KMS-11 (cell line): ENCODE measurements at regions not wholly inside any gene's neighbourhood (a gene's known extent, or its start where the extent isn't known, plus 50 kb on each side); places are given as distances from the start of the nearest gene placed in this dataset.

Experiments used
- H2AFZ ChIP-seq: fragments of 200-600 bp; sonication (generic); 2 replicates; pipeline ENCODE4 v1.6.1; 2016; ENCODE audit warnings: antibody characterized with exemption, mixed run types, low read depth
- H3K27ac ChIP-seq: fragments of 200-600 bp; sonication (generic); 2 replicates; pipeline ENCODE4 v1.6.1; 2016; ENCODE audit warnings: mild to moderate bottlenecking, mixed run types
- H3K27me3 ChIP-seq: fragments of 200-600 bp; sonication (generic); 2 replicates; pipeline ENCODE4 v1.6.1; 2017; ENCODE audit warnings: mild to moderate bottlenecking, low read depth, mixed run types, moderate library complexity; ENCODE audit not compliant: insufficient read depth
- H3K36me3 ChIP-seq: fragments of 200-600 bp; sonication (generic); 2 replicates; pipeline ENCODE4 v1.6.1; 2017; ENCODE audit warnings: mild to moderate bottlenecking, mixed run types; ENCODE audit not compliant: insufficient read depth
- H3K4me1 ChIP-seq: fragments of 200-600 bp; sonication (generic); 2 replicates; pipeline ENCODE4 v1.6.1; 2016; ENCODE audit warnings: mild to moderate bottlenecking, low read depth, mixed run types; ENCODE audit not compliant: poor library complexity, severe bottlenecking
- H3K4me2 ChIP-seq: fragments of 200-600 bp; sonication (generic); 2 replicates; pipeline ENCODE4 v1.7.0; 2016; ENCODE audit warnings: mild to moderate bottlenecking, mixed run types
- H3K4me3 ChIP-seq: fragments of 200-600 bp; sonication (generic); IDR thresholded peaks from 2 replicates; pipeline ENCODE4 v1.6.1; 2017; ENCODE audit warnings: low read depth, low read length, mixed read lengths; ENCODE audit not compliant: insufficient read depth
- H3K79me2 ChIP-seq: fragments of 200-600 bp; sonication (generic); 2 replicates; pipeline ENCODE4 v1.6.1; 2016; ENCODE audit warnings: low read depth, mixed run types; ENCODE audit not compliant: insufficient read depth
- H3K9ac ChIP-seq: fragments of 200-600 bp; sonication (generic); 2 replicates; pipeline ENCODE4 v1.6.1; 2016; ENCODE audit warnings: mild to moderate bottlenecking, mixed run types
- H4K20me1 ChIP-seq: fragments of 200-600 bp; sonication (generic); 2 replicates; pipeline ENCODE4 v1.6.1; 2016; ENCODE audit warnings: mild to moderate bottlenecking, mixed run types; ENCODE audit not compliant: insufficient read depth
- TF ChIP-seq, protein P1 (sequence below): fragments of 200-600 bp; sonication (generic); conservative IDR thresholded peaks from 2 replicates; pipeline ENCODE4 v1.6.1; 2017; ENCODE audit warnings: low read depth, mild to moderate bottlenecking, antibody characterized with exemption, low read length, moderate library complexity, mixed read lengths

DNA sequence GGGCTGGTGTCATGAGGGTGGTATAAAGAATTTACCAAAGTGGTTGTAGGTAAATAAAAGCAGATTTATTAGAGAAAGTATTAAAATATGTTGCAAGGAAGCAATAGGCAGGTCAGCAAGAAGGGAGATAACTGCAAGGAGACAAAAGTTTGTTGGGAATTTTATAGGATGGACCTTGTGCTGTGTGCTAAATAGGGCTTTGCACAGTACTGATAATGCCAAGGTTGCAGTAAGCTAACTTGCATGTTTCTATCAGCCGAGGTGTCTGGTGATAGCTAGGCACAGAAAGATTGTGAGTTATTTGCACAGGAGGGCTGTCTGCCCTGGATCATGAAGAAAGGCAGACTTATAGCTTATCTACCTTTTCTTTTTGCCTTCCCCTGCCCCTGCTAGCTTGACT lies 102.5 kb upstream of the SPRED1 start:
- H3K4me3 ChIP-seq, result no peak overlapping the region

DNA sequence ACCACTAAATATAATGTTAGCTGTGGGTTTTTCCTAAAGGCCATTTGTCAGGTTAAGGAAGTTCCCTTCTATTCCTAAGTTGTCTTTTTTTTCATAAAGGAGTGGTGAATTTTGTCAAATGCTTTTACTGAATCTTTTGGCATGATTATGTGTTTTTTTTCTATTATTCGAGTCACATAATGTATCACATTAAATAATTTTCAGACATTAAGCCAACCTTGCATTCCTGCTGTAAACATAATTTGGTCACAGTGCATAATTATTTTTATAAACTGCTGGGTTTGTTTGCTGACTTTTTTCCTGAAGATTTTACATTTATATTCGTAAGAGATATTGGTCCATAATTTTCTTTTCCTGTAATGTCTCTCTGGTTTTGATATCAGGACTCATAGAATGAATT lies 101.8 kb upstream of the SPRED1 start:
- H3K27me3 ChIP-seq, result no peaks in the 10 kb centered on the region
- no peaks in the 10 kb centered on the region for H3K79me2 ChIP-seq
- no peak overlapping the region for H3K27ac ChIP-seq
- no peak overlapping the region for H3K4me2 ChIP-seq
- H3K9ac ChIP-seq, result no peak overlapping the region
- peaks cover 30% of the 10 kb centered on the region for H3K4me1 ChIP-seq
- H3K4me3 ChIP-seq, result no peak overlapping the region
- H4K20me1 ChIP-seq, result no peaks in the 10 kb centered on the region
- H3K36me3 ChIP-seq, result no peaks in the 10 kb centered on the region
- H2AFZ ChIP-seq, result no peak overlapping the region
- TF ChIP-seq, protein P1, sequence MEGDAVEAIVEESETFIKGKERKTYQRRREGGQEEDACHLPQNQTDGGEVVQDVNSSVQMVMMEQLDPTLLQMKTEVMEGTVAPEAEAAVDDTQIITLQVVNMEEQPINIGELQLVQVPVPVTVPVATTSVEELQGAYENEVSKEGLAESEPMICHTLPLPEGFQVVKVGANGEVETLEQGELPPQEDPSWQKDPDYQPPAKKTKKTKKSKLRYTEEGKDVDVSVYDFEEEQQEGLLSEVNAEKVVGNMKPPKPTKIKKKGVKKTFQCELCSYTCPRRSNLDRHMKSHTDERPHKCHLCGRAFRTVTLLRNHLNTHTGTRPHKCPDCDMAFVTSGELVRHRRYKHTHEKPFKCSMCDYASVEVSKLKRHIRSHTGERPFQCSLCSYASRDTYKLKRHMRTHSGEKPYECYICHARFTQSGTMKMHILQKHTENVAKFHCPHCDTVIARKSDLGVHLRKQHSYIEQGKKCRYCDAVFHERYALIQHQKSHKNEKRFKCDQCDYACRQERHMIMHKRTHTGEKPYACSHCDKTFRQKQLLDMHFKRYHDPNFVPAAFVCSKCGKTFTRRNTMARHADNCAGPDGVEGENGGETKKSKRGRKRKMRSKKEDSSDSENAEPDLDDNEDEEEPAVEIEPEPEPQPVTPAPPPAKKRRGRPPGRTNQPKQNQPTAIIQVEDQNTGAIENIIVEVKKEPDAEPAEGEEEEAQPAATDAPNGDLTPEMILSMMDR, result no peak

More for the DNA sequence above, 102.5 kb upstream of the SPRED1 start:
- Histone ChIP-seq H2AFZ (no peak overlapping the region), H3K4me1 (peaks cover 30% of the 10 kb centered on the region), H3K36me3 (no peaks in the 10 kb centered on the region), H3K4me2 (0 out of 2 replicates have a peak overlapping the region, but pooled peaks have one; percentile 52), H3K27ac (no peak overlapping the region), H3K9ac (no peak overlapping the region), H3K79me2 (no peaks in the 10 kb centered on the region), H4K20me1 (no peaks in the 10 kb centered on the region), H3K27me3 (no peaks in the 10 kb centered on the region)
- TF ChIP-seq, protein P1, result no peak

DNA sequence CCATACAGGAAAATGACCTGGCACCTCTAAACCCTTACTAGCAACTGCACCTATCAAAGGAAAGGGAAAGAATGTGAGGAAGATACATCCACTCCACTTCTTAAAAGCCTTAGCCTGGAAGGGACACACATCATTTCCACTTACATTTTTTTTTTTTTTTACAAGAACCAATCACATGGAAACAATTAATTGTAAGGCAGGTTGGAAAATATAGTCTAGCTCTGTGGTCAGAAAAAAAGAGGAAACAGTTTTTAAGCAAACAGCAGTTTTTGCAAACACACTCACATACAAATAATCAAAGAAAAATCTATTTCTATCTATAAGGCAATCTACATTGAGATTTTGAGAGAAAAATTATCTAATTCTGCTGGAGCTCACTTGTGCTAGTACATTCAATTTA lies 98.9 kb upstream of the SPRED1 start:
- H3K79me2 ChIP-seq, result no peaks in the 10 kb centered on the region
- H3K27me3 ChIP-seq, result no peaks in the 10 kb centered on the region
- no peaks in the 10 kb centered on the region for H3K36me3 ChIP-seq
- no peak overlapping the region for H3K4me2 ChIP-seq
- no peaks in the 10 kb centered on the region for H4K20me1 ChIP-seq
- no peak overlapping the region for H3K27ac ChIP-seq
- no peak overlapping the region for H2AFZ ChIP-seq
- no peak overlapping the region for H3K4me3 ChIP-seq
- H3K4me1 ChIP-seq, result peaks cover 14% of the 10 kb centered on the region
- H3K9ac ChIP-seq, result no peak overlapping the region
- TF ChIP-seq, protein P1, result no peak

DNA sequence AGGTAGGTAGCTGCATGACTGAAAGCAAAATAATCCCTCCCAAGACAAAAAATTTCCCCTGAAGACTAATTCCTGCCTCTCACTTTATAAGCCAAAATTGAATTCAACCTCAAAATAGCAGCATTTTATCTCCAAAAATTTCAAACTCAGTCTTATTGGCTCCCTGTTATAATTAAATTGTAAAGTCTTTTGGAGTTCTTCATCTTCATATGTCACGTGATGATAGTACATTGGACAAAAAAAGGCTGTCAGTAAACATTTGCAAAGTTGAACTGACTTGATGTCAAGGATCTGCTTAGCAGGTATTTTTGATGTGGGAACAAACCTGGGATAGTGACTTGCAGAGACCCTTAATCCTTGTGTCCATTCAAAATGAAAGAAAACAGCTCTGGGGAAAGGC lies 98.4 kb upstream of the SPRED1 start:
- H3K27me3 ChIP-seq, result no peaks in the 10 kb centered on the region
- H3K9ac ChIP-seq, result no peak overlapping the region
- no peak overlapping the region for H2AFZ ChIP-seq
- no peak overlapping the region for H3K4me3 ChIP-seq
- TF ChIP-seq, protein P1, result no peak
- no peak overlapping the region for H3K4me2 ChIP-seq
- no peak overlapping the region for H3K27ac ChIP-seq
- H4K20me1 ChIP-seq, result no peaks in the 10 kb centered on the region
- no peaks in the 10 kb centered on the region for H3K36me3 ChIP-seq
- no peaks in the 10 kb centered on the region for H3K79me2 ChIP-seq
- peaks cover 9% of the 10 kb centered on the region for H3K4me1 ChIP-seq
